HCT116 (cell line): ENCODE measurements at regions not wholly inside any gene's neighbourhood (a gene's known extent, or its start where the extent isn't known, plus 50 kb on each side); places are given as distances from the start of the nearest gene placed in this dataset.

Experiments
- ATAC-seq: fragments of 200-7000 bp; cut with Tn5 transposase; 2 replicates; pipeline ENCODE4 v1.9.1; 2020; ENCODE audit warnings: mild to moderate bottlenecking, moderate library complexity
- BruUV-seq: library from RNA; stranded (reverse); fragments of 400-500 nt; replicated peaks from 2 replicates; lab custom pipeline; 2021; lab: Mats Ljungman, UMichigan
- CTCF ChIA-PET: fragments of 300-600 bp; sonication (Branson Sonifier 250); formaldehyde crosslinking; loops from one replicate; lab custom pipeline; 2021; ENCODE audit warnings: antibody characterized with exemption; lab: Charles Lee
- POLR2A ChIA-PET: fragments of 300-600, 350-600 bp; sonication (Branson Sonifier 250); formaldehyde crosslinking; loops from one replicate; lab custom pipeline; 2021; ENCODE audit warnings: antibody characterized with exemption; lab: Charles Lee
- RAD21 ChIA-PET, 2 experiments: fragments of 300-600 bp; sonication (Branson Sonifier 250); formaldehyde crosslinking; loops; one replicate each; lab custom pipeline; 2023; ENCODE audit warnings: low total read pairs in 2 of 2; ENCODE audit not compliant: uncharacterized antibody in 2 of 2, unreplicated experiment in 2 of 2, low non-redundant PET in 1 of 2; lab: Charles Lee
- DNase-seq: peaks from one replicate; pipeline ENCODE4 v3.0.0-alpha.2; 2010; ENCODE audit warnings: low read depth, low spot score
- H2AFZ ChIP-seq: fragments of 200-600 bp; shearing (Covaris generic), sonication (generic); 2 replicates; pipeline ENCODE4 v1.6.1; 2017; ENCODE audit warnings: low read depth, mixed run types, mixed read lengths, antibody characterized with exemption, low read length; ENCODE audit not compliant: poor library complexity, severe bottlenecking
- H3K27ac ChIP-seq: 2 replicates; pipeline ENCODE4 v1.5.1; 2012; ENCODE audit warnings: low read depth, low read length
- H3K27me3 ChIP-seq: fragments of 200-600 bp; sonication (generic); 2 replicates; pipeline ENCODE4 v1.6.1; 2016; ENCODE audit warnings: mixed run types, low read length, mixed read lengths; ENCODE audit not compliant: insufficient read depth
- H3K36me3 ChIP-seq, 2 experiments: fragments of 200-500 bp in 1 of 2; fragments of 200-600 bp in 1 of 2; sonication (Bioruptor generic) in 1 of 2; sonication (generic) in 1 of 2; 2 replicates each; pipeline versions ENCODE4 v1.5.1 to v1.6.1; 2014 to 2016; ENCODE audit warnings: low read length in 2 of 2, inconsistent platforms in 1 of 2, mixed read lengths in 1 of 2, mixed run types in 1 of 2; ENCODE audit not compliant: insufficient read depth in 2 of 2, control insufficient read depth in 1 of 2
- H3K4me1 ChIP-seq, 2 experiments: fragments of 200-600 bp in 1 of 2; sonication (generic) in 1 of 2; 2 replicates each; pipeline versions ENCODE4 v1.5.1 to v1.6.1; 2012 to 2017; ENCODE audit warnings: low read length in 2 of 2, inconsistent platforms in 1 of 2, mild to moderate bottlenecking in 1 of 2, mixed read lengths in 1 of 2, mixed run types in 1 of 2, moderate library complexity in 1 of 2; ENCODE audit not compliant: insufficient read depth in 2 of 2, control insufficient read depth in 1 of 2
- H3K4me2 ChIP-seq: fragments of 200-600 bp; sonication (generic); 2 replicates; pipeline ENCODE4 v1.6.1; 2017; ENCODE audit warnings: mixed run types, low read length, mixed read lengths
- H3K4me3 ChIP-seq, 2 experiments: fragments of 200-600 bp in 1 of 2; sonication (generic) in 1 of 2; replicated peaks in 1 of 2; 2 replicates each; pipeline ENCODE4 v1.5.1; 2011 to 2016; ENCODE audit warnings: low read length in 2 of 2, control low read depth in 1 of 2, low read depth in 1 of 2, mild to moderate bottlenecking in 1 of 2, mixed read lengths in 1 of 2, mixed run types in 1 of 2
- H3K79me2 ChIP-seq: fragments of 200-600 bp; sonication (generic); 2 replicates; pipeline ENCODE4 v1.6.1; 2017; ENCODE audit warnings: mild to moderate bottlenecking, mixed run types, low read length, moderate library complexity, mixed read lengths; ENCODE audit not compliant: insufficient read depth
- H3K9ac ChIP-seq: fragments of 200-600 bp; sonication (generic); 2 replicates; pipeline ENCODE4 v1.6.1; 2016; ENCODE audit warnings: low read length, mixed read lengths
- H3K9me2 ChIP-seq: fragments of 200-600 bp; sonication (generic), shearing (Covaris generic); 2 replicates; pipeline ENCODE4 v1.6.1; 2017; ENCODE audit warnings: mixed run types, mild to moderate bottlenecking, moderate library complexity; ENCODE audit not compliant: insufficient read depth
- H3K9me3 ChIP-seq, 2 experiments: fragments of 200-500 bp in 1 of 2; fragments of 200-600 bp in 1 of 2; sonication (Bioruptor generic) in 1 of 2; sonication (generic) in 1 of 2; 2 replicates each; pipeline ENCODE4 v1.6.1; 2014 to 2017; ENCODE audit warnings: low read length in 2 of 2, mixed read lengths in 2 of 2, inconsistent platforms in 1 of 2, low read depth in 1 of 2, mild to moderate bottlenecking in 1 of 2, mixed run types in 1 of 2, moderate library complexity in 1 of 2; ENCODE audit not compliant: control insufficient read depth in 1 of 2, insufficient read depth in 1 of 2
- H4K20me1 ChIP-seq: fragments of 200-600 bp; sonication (generic), shearing (Covaris generic); 2 replicates; pipeline ENCODE4 v1.6.1; 2017; ENCODE audit warnings: mixed run types, mild to moderate bottlenecking, moderate library complexity; ENCODE audit not compliant: insufficient read depth
- CBX3 ChIP-seq: IDR thresholded peaks from 2 replicates; pipeline ENCODE4 v1.6.1; 2012; ENCODE audit warnings: low read depth
- CEBPB ChIP-seq: IDR thresholded peaks from 2 replicates; pipeline ENCODE4 v1.6.1; 2012; ENCODE audit warnings: low read depth
- CTCF ChIP-seq, 3 experiments: fragments of 200-600 bp in 1 of 3; sonication (generic) in 1 of 3; IDR thresholded peaks in 2 of 3; conservative IDR thresholded peaks in 1 of 3; 2 replicates each; pipeline ENCODE4 v1.5.1; 2012 to 2017; ENCODE audit warnings: low read depth in 2 of 3, low read length in 2 of 3, antibody characterized with exemption in 1 of 3, borderline replicate concordance in 1 of 3, control low read depth in 1 of 3, mild to moderate bottlenecking in 1 of 3, mixed read lengths in 1 of 3, mixed run types in 1 of 3, moderate library complexity in 1 of 3; ENCODE audit not compliant: insufficient read depth in 1 of 3
- EGR1 ChIP-seq: IDR thresholded peaks from 2 replicates; pipeline ENCODE4 v1.6.1; 2012; ENCODE audit warnings: low read depth
- SP1 ChIP-seq: IDR thresholded peaks from 2 replicates; pipeline ENCODE4 v1.6.1; 2012; ENCODE audit warnings: low read depth
- ZBTB33 ChIP-seq: IDR thresholded peaks from 2 replicates; pipeline ENCODE4 v1.6.1; 2011; ENCODE audit warnings: mild to moderate bottlenecking, low read length, moderate library complexity; ENCODE audit not compliant: insufficient replicate concordance; ENCODE audit errors: extremely low read depth
- ZNF274 ChIP-seq: fragments of 200-500 bp; sonication (Bioruptor generic); IDR thresholded peaks from 2 replicates; pipeline ENCODE4 v1.6.1; 2014; ENCODE audit warnings: mild to moderate bottlenecking, low read depth, low read length, inconsistent platforms
- intact Hi-C: fragments of 100-400 bp; cut with micrococcal nuclease; formaldehyde crosslinking; loops from 2 replicates; pipeline ENCODE4 v1.10.0; 2022

GRCh38 chr2:173812321-173812720 is 152.9 kb downstream of the SP3 start:
- intact Hi-C loops = no loop called here
- CTCF ChIA-PET = no interaction called here
- no peaks in the 10 kb centered on the region for H3K27me3 ChIP-seq

More at GRCh38 chr2:173812321-173812720, 152.9 kb downstream of the SP3 start:
- H2AFZ ChIP-seq = no peak overlapping the region
- H3K9me2 ChIP-seq = no peaks in the 10 kb centered on the region
- H3K4me1 ChIP-seq = no peaks in the 10 kb centered on the region
- no peaks in the 10 kb centered on the region for H3K36me3 ChIP-seq
- POLR2A ChIA-PET = no interaction called here
- no peak for DNase-seq
- RAD21 ChIA-PET = no interaction called here
- no peak overlapping the region for H3K27ac ChIP-seq
- H3K79me2 ChIP-seq = no peaks in the 10 kb centered on the region
- BruUV-seq = no TSS peak
- H3K9ac ChIP-seq = no peak overlapping the region
- H3K4me2 ChIP-seq = no peak overlapping the region
- H4K20me1 ChIP-seq = no peaks in the 10 kb centered on the region
- no peaks in the 10 kb centered on the region for H3K9me3 ChIP-seq
- H3K4me3 ChIP-seq = no peak overlapping the region
- no peak for ATAC-seq
- TF ChIP-seq CTCF (IDR thresholded peaks at IDR 0.05 in 2 of 3, conservative IDR thresholded peaks at IDR 0.05 in 1 of 3; ENCODE audit: borderline replicate concordance in 1 of 3, insufficient read depth in 1 of 3, low read depth in 2 of 3, low read length in 2 of 3) = no peak
- no peak for TF ChIP-seq ZNF274
- TF ChIP-seq ZBTB33 = no peak
- TF ChIP-seq CEBPB = no peak
- TF ChIP-seq CBX3 = no peak
- no peak for TF ChIP-seq EGR1
- TF ChIP-seq SP1 = no peak
